Left renal pelvis (tissue), 4 donors: ENCODE measurements at regions not wholly inside any gene's neighbourhood (a gene's known extent, or its start where the extent isn't known, plus 50 kb on each side); places are given as distances from the start of the nearest gene placed in this dataset.
A peak's percentile ranks its signal among the peaks of the same experiment; 100 is the strongest.
"Not testable (repeated sequence)": the region's sequence is repeated elsewhere in the genome, so short reads cannot be mapped to it uniquely, and the experiment has no call there.

Experiments
- DNase-seq, 4 donors: peaks; one replicate each; pipeline ENCODE4 v3.0.0-alpha.2; 2013; ENCODE audit warnings: low read depth in 4 of 4, low spot score in 3 of 4

GRCh38 chr15:87557881-87558280 is 698.7 kb downstream of the NTRK3 start:
- DNase-seq: no peak

- no peak for DNase-seq
These were observed 699.7 kb downstream of the NTRK3 start for GRCh38 chr15:87556886-87557285.

GRCh38 chr15:87549860-87550259 is 706.7 kb downstream of the NTRK3 start:
- DNase-seq: no peak

- no peak for DNase-seq
These were observed 707.2 kb downstream of the NTRK3 start for GRCh38 chr15:87549296-87549695.

- DNase-seq: not testable (repeated sequence)
These were observed 707.9 kb downstream of the NTRK3 start for GRCh38 chr15:87548590-87548989.

- DNase-seq: no peak
These were observed 708.9 kb downstream of the NTRK3 start for GRCh38 chr15:87547470-87548181.

GRCh38 chr15:87538327-87538834 is 718.2 kb downstream of the NTRK3 start:
- DNase-seq: no peak

- no peak for DNase-seq
These were observed 719.2 kb downstream of the NTRK3 start for GRCh38 chr15:87537295-87537694.

GRCh38 chr15:87533637-87534036 is 722.9 kb downstream of the NTRK3 start:
- not testable (repeated sequence) for DNase-seq

- DNase-seq: peak in 2 of 4 donors; percentile 2 to 11
These were observed 727.7 kb downstream of the NTRK3 start for GRCh38 chr15:87528873-87529272.

GRCh38 chr15:87527875-87528274 is 728.7 kb downstream of the NTRK3 start:
- no peak for DNase-seq

- no peak for DNase-seq
These were observed 729.1 kb downstream of the NTRK3 start for GRCh38 chr15:87527416-87527815.

- DNase-seq: no peak
These were observed 733.0 kb downstream of the NTRK3 start for GRCh38 chr15:87523516-87523915.

- no peak for DNase-seq
These were observed 733.5 kb downstream of the NTRK3 start for GRCh38 chr15:87522997-87523396.

GRCh38 chr15:87518957-87519356 is 737.6 kb downstream of the NTRK3 start:
- DNase-seq: no peak

GRCh38 chr15:87508086-87508485 is 748.5 kb downstream of the NTRK3 start:
- DNase-seq: no peak

GRCh38 chr15:87502173-87502572 is 754.4 kb downstream of the NTRK3 start:
- DNase-seq: no peak

- no peak for DNase-seq
These were observed 756.3 kb downstream of the NTRK3 start for GRCh38 chr15:87500240-87500639.

- DNase-seq: no peak
These were observed 758.0 kb downstream of the NTRK3 start for GRCh38 chr15:87498560-87498959.

GRCh38 chr15:87496795-87497194 is 759.7 kb downstream of the NTRK3 start:
- DNase-seq: no peak

GRCh38 chr15:87496109-87496508 is 760.4 kb downstream of the NTRK3 start:
- DNase-seq: no peak

- DNase-seq: no peak
These were observed 762.7 kb downstream of the NTRK3 start for GRCh38 chr15:87493803-87494202.

- DNase-seq: no peak
These were observed 764.2 kb downstream of the NTRK3 start for GRCh38 chr15:87492321-87492720.
